ENCODE measurements at regions not wholly inside any gene's neighbourhood (a gene's known extent, or its start where the extent isn't known, plus 50 kb on each side); places are given as distances from the start of the nearest gene placed in this dataset.

GRCh38 chr14:83271663-83272062 is 1738.0 kb upstream of the SEL1L start:
- Histone ChIP-seq H3K27ac (ENCODE audit: extremely low read depth, low read depth, low read length) (no peak overlapping the region), H3K4me3 (ENCODE audit: low read depth, low read length) (no peak overlapping the region), H3K36me3 (ENCODE audit: control insufficient read depth in 2 of 2, insufficient read depth in 1 of 2, low read length in 2 of 2) (no peaks in the 10 kb centered on the region), H3K9me3 (ENCODE audit: control insufficient read depth, insufficient read depth, low read depth, low read length) (no peaks in the 10 kb centered on the region), H3K4me1 (ENCODE audit: control insufficient read depth, insufficient read depth, low read length) (no peaks in the 10 kb centered on the region)
- TF ChIP-seq TCF7L2 (IDR thresholded peaks at IDR 0.05; ENCODE audit: borderline replicate concordance, low read depth, low read length) (no peak), ZNF121 (tag by site-specific recombination; IDR thresholded peaks at IDR 0.05) (no peak)
- CTCF ChIA-PET: interaction anchor here (1.3 kb wide), 1 partner anchor 17 kb away, joined by 4 read pairs; no protein-coding TSS in a partner anchor
- POLR2A ChIA-PET: no interaction called here

GRCh38 chr14:83280719-83281118 is 1747.1 kb upstream of the SEL1L start:
- POLR2A ChIA-PET: no interaction called here
- CTCF ChIA-PET: no interaction called here
- no peaks in the 10 kb centered on the region for H3K36me3 ChIP-seq (ENCODE audit: control insufficient read depth in 2 of 2, insufficient read depth in 1 of 2, low read length in 2 of 2)
- H3K27ac ChIP-seq (ENCODE audit: extremely low read depth, low read depth, low read length): no peak overlapping the region
- H3K9me3 ChIP-seq (ENCODE audit: control insufficient read depth, insufficient read depth, low read depth, low read length): no peaks in the 10 kb centered on the region
- TF ChIP-seq EGR2 (tag by site-specific recombination; IDR thresholded peaks at IDR 0.05; ENCODE audit: low read depth): no peak
- no peak for TF ChIP-seq KLF7 (tag by site-specific recombination; IDR thresholded peaks at IDR 0.05; ENCODE audit: borderline replicate concordance)
- no peak for TF ChIP-seq ZNF837 (tag by site-specific recombination; IDR thresholded peaks at IDR 0.05)
- TF ChIP-seq ZNF132 (tag by site-specific recombination; IDR thresholded peaks at IDR 0.05; ENCODE audit: borderline replicate concordance): no peak
- no peak for TF ChIP-seq CTCF (tag by site-specific recombination; IDR thresholded peaks at IDR 0.05)
- TF ChIP-seq ZNF202 (tag by site-specific recombination; IDR thresholded peaks at IDR 0.05; ENCODE audit: borderline replicate concordance): no peak
- TF ChIP-seq ZNF394 (tag by site-specific recombination; IDR thresholded peaks at IDR 0.05; ENCODE audit: borderline replicate concordance): no peak
- no peak for TF ChIP-seq YY1 (tag by site-specific recombination; IDR thresholded peaks at IDR 0.05)
- H3K4me1 ChIP-seq (ENCODE audit: control insufficient read depth, insufficient read depth, low read length): no peaks in the 10 kb centered on the region
- no peak overlapping the region for H3K4me3 ChIP-seq (ENCODE audit: low read depth, low read length)

- Histone ChIP-seq H3K9me3 (ENCODE audit: control insufficient read depth, insufficient read depth, low read depth, low read length) (no peaks in the 10 kb centered on the region), H3K36me3 (ENCODE audit: control insufficient read depth in 2 of 2, insufficient read depth in 1 of 2, low read length in 2 of 2) (no peaks in the 10 kb centered on the region), H3K4me3 (ENCODE audit: low read depth, low read length) (no peak overlapping the region), H3K27ac (ENCODE audit: extremely low read depth, low read depth, low read length) (no peak overlapping the region), H3K4me1 (ENCODE audit: control insufficient read depth, insufficient read depth, low read length) (no peaks in the 10 kb centered on the region)
- ChIA-PET CTCF (interaction anchor here (0.6 to 1.3 kb wide), 2 partner anchors 17 to 105 kb away, joined by 3 read pairs; no protein-coding TSS in a partner anchor), POLR2A (no interaction called here)
- TF ChIP-seq ZNF311 (tag by site-specific recombination; IDR thresholded peaks at IDR 0.05; ENCODE audit: borderline replicate concordance) (no peak), YY2 (tag by site-specific recombination; IDR thresholded peaks at IDR 0.05) (no peak), ZNF398 (tag by site-specific recombination; IDR thresholded peaks at IDR 0.05) (no peak), ZNF280C (tag by site-specific recombination; IDR thresholded peaks at IDR 0.05) (no peak), ZNF530 (tag by site-specific recombination; IDR thresholded peaks at IDR 0.05; ENCODE audit: low read depth) (no peak), ZBTB48 (tag by site-specific recombination; IDR thresholded peaks at IDR 0.05) (no peak), ZNF221 (tag by site-specific recombination; IDR thresholded peaks at IDR 0.05; ENCODE audit: borderline replicate concordance) (no peak), ZNF16 (tag by site-specific recombination; IDR thresholded peaks at IDR 0.05; ENCODE audit: low read depth) (no peak), ZNF791 (tag by site-specific recombination; IDR thresholded peaks at IDR 0.05) (no peak), ZBTB20 (tag by site-specific recombination; IDR thresholded peaks at IDR 0.05) (no peak), GLI4 (tag by site-specific recombination; IDR thresholded peaks at IDR 0.05) (no peak), OSR2 (tag by site-specific recombination; IDR thresholded peaks at IDR 0.05) (no peak)
Observed at GRCh38 chr14:83282706-83283105, 1749.1 kb upstream of the SEL1L start.
